HUDEP-2 (cell line): ENCODE measurements at regions not wholly inside any gene's neighbourhood (a gene's known extent, or its start where the extent isn't known, plus 50 kb on each side); places are given as distances from the start of the nearest gene placed in this dataset.
"Not testable (repeated sequence)": the region's sequence is repeated elsewhere in the genome, so short reads cannot be mapped to it uniquely, and the experiment has no call there.

Experiments
- DNase-seq, 76 experiments: peaks; one replicate each; lab custom pipeline; 2025; ENCODE audit not compliant: unreplicated experiment in 76 of 76; lab: John Stamatoyannopoulos, UW

DNA sequence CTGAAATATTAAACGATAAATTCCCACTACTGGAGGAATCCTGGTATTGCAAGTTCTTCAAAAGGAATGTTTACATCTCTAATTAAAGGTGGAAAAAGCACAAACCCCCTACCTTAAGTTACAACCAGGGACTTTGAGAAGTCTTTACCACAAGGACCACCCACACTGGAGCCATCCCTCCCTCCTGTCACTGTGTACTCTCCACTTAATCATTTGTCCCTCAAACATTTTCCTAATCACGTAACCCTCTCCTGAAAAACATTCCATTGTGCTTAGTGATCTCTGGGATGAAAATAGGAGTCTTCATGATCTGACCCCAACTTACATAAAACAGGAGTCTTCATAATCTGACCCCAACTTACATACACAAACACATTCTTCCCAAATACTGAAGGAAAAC is 85.7 kb downstream of the SUCLG1 start:
- no peak for DNase-seq

DNA sequence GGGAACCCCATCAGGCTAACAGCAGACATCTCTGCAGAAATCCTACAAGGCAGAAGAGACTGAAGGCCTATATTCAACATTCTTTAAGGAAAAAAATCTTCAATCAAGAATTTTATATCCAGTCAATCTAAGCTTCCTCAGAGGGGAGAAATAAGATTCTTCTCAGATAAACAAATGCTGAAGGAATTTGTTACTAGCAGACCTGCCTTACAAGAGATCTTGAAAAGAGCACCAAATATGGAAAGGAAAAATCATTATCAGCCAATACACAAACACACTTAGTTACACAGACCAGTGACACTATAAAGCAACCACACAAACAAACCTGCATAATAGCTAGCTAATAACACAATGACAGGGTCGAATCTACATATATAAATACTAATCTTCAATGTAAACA is 96.5 kb downstream of the SUCLG1 start:
- no peak for DNase-seq

DNA sequence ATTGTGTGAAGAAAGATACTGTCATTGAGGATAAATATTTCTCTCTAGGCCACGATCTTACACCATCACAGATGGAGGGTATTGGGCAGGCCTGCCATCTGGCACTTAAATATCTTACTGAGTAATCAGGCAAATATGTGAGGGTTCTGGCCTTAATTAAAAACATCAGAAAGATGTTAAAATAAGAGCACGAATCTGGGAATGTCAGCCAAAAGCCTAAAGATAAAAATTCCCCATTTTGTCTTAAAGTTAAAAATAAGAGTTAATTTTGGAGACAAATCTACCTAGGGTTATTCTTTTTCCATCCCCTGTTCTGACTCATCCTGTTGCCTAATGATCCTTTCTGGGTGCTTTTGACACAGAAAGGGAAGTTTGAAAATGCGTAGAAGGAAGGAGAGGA is 121.0 kb downstream of the SUCLG1 start:
- no peak for DNase-seq

GRCh38 chr2:84327645-84328249 is 131.3 kb downstream of the SUCLG1 start:
- no peak for DNase-seq

GRCh38 chr2:84326831-84327432 is 132.1 kb downstream of the SUCLG1 start:
- DNase-seq = no peak

DNA sequence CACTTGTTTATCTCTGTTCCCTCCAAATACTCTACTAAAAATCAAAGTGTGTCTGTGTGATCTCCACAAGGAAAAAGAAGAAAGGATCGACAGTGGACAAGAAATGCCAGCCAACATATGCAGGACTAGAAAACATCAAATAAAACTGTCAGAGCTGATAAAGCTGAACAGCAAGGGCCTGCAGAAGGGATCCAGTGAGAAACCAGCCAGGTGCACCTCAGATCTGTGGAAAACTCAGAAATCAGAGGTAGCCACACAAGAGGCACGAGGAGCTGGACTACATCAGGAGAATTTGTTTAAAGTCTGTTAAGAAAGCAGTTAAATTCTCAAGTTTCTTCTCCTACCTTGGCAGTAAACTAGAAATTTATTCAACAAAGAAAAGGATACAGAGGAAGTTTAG is 135.2 kb downstream of the SUCLG1 start:
- no peak for DNase-seq

GRCh38 chr2:84320940-84321339 is 138.1 kb downstream of the SUCLG1 start:
- DNase-seq = no peak

DNA sequence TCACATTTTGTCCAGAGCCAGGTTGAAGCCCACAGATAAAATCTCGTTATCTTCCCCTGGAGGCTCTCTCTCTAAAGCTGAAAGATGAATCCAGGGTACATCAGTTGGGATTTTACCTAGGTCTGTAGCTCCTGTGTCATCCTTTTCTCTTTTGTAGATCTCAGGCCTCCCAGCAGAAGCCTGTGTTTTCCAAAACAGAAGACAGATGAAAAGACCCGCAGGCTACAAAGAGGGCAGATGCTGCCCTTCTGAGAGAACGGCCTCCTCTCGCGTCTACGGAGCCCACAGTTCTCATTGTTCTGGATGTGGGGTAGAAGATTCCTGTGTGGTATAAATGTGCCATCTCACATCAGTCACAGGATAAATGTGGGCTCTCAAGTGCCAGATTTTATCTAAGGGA is 139.5 kb downstream of the SUCLG1 start:
- no peak for DNase-seq

DNA sequence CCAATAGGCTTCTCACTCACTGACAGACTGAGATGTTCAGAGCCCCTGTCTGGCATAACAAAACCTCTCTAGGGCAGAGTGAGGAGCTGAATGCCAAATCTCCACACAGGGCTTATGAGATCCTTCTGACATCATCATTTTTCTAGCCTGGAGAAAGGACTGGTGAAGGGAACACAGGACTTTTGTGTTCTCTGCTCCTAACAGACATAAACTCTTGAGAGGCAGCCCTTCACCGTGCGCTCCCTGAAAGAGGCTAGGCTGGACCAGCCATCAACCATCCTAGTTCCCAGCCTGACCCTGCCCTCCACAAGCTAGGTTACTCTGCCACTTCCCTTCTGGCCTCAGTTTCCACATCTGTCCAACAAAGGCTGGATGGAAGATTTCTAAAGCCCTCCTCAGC is 141.9 kb downstream of the SUCLG1 start:
- DNase-seq = no peak

GRCh38 chr2:84314901-84315330 is 144.2 kb downstream of the SUCLG1 start:
- peak in 70 of 76 experiments; percentile 2 to 85 (median 54) for DNase-seq

DNA sequence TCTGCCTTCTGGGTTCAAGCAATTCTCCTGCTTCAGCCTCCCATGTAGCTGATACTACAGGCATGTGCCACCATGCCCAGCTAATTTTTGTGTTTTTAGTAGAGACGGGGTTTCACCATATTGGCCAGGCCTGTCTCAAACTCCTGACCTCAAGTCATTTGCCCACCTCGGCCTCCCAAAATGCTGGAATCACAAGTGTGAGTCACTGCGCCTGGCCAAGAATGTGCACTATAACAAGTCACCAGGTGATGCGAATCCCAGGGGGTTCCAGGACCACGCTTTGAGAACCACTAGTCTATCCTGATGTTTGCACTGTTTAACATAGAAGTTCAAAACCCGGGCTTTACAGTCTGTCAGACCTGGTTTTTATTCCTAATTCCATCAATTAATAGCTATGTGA is 144.8 kb downstream of the SUCLG1 start:
- DNase-seq = no peak

GRCh38 chr2:84309281-84309680 is 149.8 kb downstream of the SUCLG1 start:
- DNase-seq = no peak

DNA sequence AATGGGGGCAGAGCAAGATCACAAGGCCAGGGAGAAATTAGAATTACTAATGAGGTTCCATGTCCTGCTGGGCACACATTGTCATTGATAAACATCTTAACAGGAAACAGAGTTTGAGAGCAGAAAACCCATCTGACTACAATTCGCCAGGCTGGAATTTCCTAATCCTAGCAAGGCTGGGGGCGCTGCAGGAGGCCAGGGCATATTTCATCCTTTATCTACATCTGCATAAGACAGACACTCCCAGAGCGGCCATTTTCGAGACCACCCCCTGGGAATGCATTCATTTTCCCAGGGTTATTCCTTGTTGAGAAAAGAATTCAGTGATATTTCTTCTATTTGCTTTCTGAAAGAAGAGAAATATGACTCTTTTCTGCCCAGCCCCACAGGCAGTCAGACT is 152.7 kb downstream of the SUCLG1 start:
- DNase-seq = no peak

DNA sequence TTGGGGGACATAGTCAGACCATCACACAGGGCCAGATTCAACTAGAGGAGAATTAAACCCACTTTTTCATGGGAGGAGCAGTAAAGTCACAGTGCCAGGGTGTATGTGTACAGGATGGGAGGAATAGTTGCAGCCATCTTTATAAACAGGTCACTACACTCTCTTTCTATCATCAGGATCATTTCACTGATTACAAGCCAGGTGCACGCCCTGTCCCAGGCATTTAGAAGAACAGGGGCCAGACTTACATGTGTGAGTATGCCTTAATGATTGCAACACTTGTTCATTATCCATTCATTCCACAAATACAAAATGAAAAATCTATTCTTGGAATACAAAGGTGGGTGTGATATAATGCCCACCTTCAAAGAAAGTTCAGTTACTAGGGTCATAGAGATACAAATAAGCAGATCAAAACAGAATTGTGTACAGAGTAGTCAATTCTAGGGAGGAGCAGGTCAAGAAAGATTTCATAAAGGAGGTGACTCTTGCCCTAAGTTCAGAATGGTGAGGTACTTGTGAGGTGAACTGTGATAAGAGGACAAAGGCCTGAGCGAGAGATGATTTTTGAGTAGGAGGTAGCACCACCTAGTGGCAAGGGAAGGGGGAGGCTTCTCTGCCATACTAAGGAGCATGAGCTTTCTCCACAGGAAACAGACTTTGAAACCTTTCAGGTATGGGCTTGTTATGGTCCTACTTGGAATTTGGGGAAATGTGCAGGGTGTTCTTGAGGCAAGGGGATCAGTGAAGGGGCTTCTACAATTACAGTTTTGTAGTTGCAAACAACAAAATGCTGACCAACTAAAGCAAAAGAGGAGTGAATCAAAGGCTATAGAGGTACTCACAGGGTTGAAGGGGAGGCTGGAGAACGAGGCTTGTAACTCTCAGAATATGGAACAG is 156.3 kb downstream of the SUCLG1 start:
- peak in 38 of 76 experiments; percentile 1 to 58 (median 16) for DNase-seq

DNA sequence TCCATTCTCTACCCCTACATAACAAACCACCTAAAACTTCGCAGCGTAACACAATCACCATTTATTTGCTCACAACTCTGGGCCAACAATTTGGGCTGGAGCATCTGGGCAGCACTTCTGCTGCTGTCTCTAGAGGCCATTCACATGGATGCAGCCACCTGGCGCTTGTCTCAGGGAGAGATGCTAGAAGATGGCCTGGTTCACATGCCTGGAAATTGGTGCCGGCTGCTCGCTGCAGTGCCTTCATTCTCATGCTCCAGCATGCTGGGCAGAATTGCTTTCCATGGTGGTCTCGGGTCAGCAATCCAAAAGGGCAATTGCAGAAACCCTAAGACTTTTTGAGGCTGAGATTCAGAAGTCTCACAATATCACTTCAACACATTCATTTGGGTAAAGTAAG is 157.4 kb downstream of the SUCLG1 start:
- no peak for DNase-seq

DNA sequence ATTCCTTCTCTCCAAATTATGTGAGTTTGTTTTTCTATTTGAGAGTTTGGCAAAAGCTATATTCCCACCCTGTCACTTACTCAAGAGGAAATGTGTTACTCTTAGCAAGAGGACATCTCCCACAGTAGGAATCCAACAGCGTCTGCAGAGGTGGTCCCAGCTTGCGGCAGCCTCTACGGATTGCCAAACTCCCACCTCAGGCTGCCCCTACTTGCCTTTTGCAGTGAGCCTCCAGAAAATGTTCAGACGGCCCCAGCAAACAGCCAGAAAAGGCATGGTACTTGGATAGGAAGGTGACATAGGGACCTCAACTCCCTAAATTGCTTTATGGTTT is 158.4 kb downstream of the SUCLG1 start:
- no peak for DNase-seq

GRCh38 chr2:84300001-84300695 is 158.9 kb downstream of the SUCLG1 start:
- not testable (repeated sequence) for DNase-seq

DNA sequence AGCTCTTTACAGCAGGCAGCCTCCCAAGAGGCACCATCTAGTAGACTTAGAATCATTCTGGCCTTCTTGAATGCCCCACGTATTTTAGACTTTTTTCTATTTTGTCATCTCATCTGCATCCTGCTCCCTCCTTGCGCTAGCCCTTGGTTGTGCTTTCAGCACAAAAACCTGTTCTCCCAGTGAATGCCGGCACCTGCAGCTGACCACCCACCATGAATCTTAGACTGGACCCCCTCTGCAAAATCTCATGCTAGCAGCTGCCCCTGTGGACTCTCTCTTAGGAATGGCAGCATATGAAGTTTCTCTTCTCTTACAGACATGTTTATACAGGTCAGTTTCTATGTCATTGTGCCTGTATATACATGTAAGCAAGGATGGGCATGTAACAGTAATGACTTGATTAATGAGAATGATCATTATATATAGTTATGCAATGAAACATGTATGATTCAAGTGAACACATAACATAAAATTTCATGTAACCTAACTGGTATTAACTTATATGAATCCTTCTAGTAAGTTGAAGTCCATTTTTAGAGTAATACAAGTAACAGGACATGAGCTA is 159.8 kb downstream of the SUCLG1 start:
- DNase-seq = no peak

DNA sequence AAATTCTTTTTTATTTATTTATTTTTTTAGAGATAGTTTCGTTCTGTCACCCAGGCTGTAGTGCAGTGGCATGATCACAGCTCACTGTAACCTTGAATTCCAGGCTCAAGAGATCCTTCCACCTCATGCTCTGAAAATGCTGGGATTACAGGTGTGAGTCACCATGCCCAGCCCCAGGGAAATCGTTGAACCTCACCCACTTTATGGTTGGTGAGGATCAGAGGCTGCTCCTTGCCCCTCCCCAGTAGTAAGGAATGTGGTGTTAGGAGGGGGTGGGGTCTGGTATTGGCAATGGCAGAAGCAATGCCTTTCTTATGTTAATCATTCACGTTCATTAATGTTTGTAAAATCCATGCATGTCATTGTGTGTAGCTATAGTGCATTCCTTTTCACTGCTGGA is 161.9 kb downstream of the SUCLG1 start:
- DNase-seq = no peak

GRCh38 chr2:84293791-84294380 is 165.2 kb downstream of the SUCLG1 start:
- no peak for DNase-seq

DNA sequence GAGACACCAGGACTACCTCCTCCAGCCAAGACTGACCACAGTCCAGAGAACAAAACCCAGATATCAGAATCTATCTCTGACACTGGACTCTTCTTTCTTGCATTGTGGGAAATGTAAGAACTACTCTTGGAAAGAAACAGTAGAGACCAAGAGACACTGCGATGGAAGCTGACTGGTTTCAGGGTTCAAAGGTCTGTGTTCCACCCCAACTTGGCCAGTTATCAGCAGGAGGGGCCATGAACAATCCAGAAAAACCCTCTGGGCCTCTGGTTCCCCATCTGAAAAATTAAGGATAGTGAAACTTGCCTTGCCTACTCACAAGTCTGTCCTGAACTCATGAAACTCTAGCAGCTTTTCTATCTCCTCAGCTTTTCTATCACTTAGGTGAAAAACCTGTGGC is 166.5 kb downstream of the SUCLG1 start:
- no peak for DNase-seq
